Sigmoid colon (tissue), 6 donors: ENCODE measurements at regions not wholly inside any gene's neighbourhood (a gene's known extent, or its start where the extent isn't known, plus 50 kb on each side); places are given as distances from the start of the nearest gene placed in this dataset.
A peak's percentile ranks its signal among the peaks of the same experiment; 100 is the strongest.

Experiments
- DNase-seq: peaks from one replicate; pipeline ENCODE4 v3.0.0-alpha.2; 2019
- H3K27ac ChIP-seq, 4 donors: fragments of 200-600 bp; sonication (generic); one replicate each; pipeline ENCODE4 v1.5.1; 2016 to 2019; ENCODE audit warnings: mild to moderate bottlenecking in 1 of 4
- H3K27me3 ChIP-seq, 3 donors: fragments of 200-600 bp; sonication (generic); one replicate each; pipeline ENCODE4 v1.5.1; 2019; ENCODE audit warnings: mild to moderate bottlenecking in 1 of 3
- H3K36me3 ChIP-seq, 4 donors: fragments of 200-600 bp; sonication (generic); one replicate each; pipeline ENCODE4 v1.5.1; 2016 to 2019
- H3K4me1 ChIP-seq, 4 donors: fragments of 200-600 bp; sonication (generic); one replicate each; pipeline ENCODE4 v1.5.1; 2017 to 2019
- H3K4me3 ChIP-seq, 4 donors: fragments of 200-600 bp; sonication (generic); one replicate each; pipeline ENCODE4 v1.5.1; 2017 to 2019; ENCODE audit warnings: mild to moderate bottlenecking in 2 of 4, moderate library complexity in 1 of 4
- H3K9me3 ChIP-seq, 4 donors: fragments of 200-600 bp in 3 of 4; sonication (generic) in 3 of 4; one replicate each; pipeline versions ENCODE4 v1.5.1 to v1.6.1; 2013 to 2019
- CTCF ChIP-seq, 4 experiments: fragments of 450-650 bp in 3 of 4; fragments of 200-600 bp in 1 of 4; IDR thresholded peaks; one replicate each; pipeline ENCODE4 v1.5.1; 2016 to 2019; ENCODE audit warnings: antibody characterized with exemption in 4 of 4, mild to moderate bottlenecking in 3 of 4, moderate library complexity in 2 of 4
- EP300 ChIP-seq, 4 donors: sonication (generic); formaldehyde crosslinking; IDR thresholded peaks; one replicate each; pipeline ENCODE4 v1.6.1; 2017; ENCODE audit warnings: antibody characterized with exemption in 4 of 4
- POLR2A ChIP-seq, 2 donors: fragments of 450-650 bp; IDR thresholded peaks; one replicate each; pipeline ENCODE4 v1.6.1; 2016; ENCODE audit warnings: antibody characterized with exemption in 2 of 2, mild to moderate bottlenecking in 2 of 2, moderate library complexity in 2 of 2
- POLR2AphosphoS5 ChIP-seq, 4 donors: sonication (generic); formaldehyde crosslinking; IDR thresholded peaks; one replicate each; pipeline ENCODE4 v1.6.1; 2017; ENCODE audit warnings: antibody characterized with exemption in 4 of 4
- WGBS, 2 donors: extraction: QIAGEN DNeasy Blood & Tissue Kit; methylation state at CpG; one replicate each; pipeline ENCODE4 v1.1.7; 2013; 5-methylcytosine and 5-hydroxymethylcytosine counted together
- intact Hi-C: fragments of 100-400 bp; cut with DNase I; formaldehyde crosslinking; loops from one replicate; pipeline ENCODE4 v1.15.1; 2023
- donor health status: healthy with polysubstance abuse.
- donor health status: healthy.

- H3K27me3 ChIP-seq = no peaks in the 10 kb centered on the region
- intact Hi-C loops = no loop called here
- no peak overlapping the region for H3K4me3 ChIP-seq
- TF ChIP-seq POLR2AphosphoS5 (IDR thresholded peaks at IDR 0.05) = peak; percentile 36 to 80 (median 60)
- TF ChIP-seq CTCF (IDR thresholded peaks at IDR 0.05) = no peak
- no peak for TF ChIP-seq POLR2A (IDR thresholded peaks at IDR 0.05)
- WGBS, 2 donors = 74 to 76% methylated on average over 8 of the region's 8 CpGs
- H3K27ac ChIP-seq = peak overlapping the region in 2 of 4 donors; percentile 55 to 63
- DNase-seq = peak; percentile 95
- no peaks in the 10 kb centered on the region for H3K36me3 ChIP-seq
- H3K4me1 ChIP-seq = peaks cover 0 to 16% (median 2%) of the 10 kb centered on the region in 4 donors
- H3K9me3 ChIP-seq = no peaks in the 10 kb centered on the region
These were observed 219.9 kb downstream of the MN1 start for GRCh38 chr22:27581688-27582087.

GRCh38 chr22:27583856-27584255 lies 217.7 kb downstream of the MN1 start:
- no peaks in the 10 kb centered on the region for H3K27me3 ChIP-seq
- H3K36me3 ChIP-seq = no peaks in the 10 kb centered on the region
- H3K27ac ChIP-seq = peak overlapping the region in 2 of 4 donors; percentile 55 to 63
- H3K4me1 ChIP-seq = peaks cover 0 to 16% (median 2%) of the 10 kb centered on the region in 4 donors
- no peak for DNase-seq
- H3K9me3 ChIP-seq = no peaks in the 10 kb centered on the region
- intact Hi-C loops = no loop called here
- 16 to 63% methylated on average over 9 of the region's 9 CpGs for WGBS, 2 donors
- no peak overlapping the region for H3K4me3 ChIP-seq
- no peak for TF ChIP-seq POLR2A (IDR thresholded peaks at IDR 0.05)

DNA sequence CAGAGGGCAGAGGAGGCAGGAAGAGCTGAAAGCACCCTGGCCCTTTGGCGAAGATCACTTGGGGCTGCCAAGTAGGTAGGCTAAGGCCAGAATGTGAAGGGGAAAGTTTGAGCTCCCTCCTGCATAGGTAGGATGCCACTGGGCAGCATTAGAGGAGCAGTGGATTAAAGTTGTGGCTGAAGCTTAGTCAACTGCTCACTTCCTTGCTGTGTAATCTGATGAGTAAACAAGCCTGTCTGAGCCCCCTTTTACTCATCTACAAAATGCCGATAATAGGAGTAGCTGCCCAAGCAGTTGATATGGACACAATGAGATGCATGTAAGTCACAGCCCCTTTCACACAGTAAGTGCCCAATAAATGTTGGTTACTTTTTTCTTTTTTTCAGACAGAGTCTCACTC lies 216.4 kb downstream of the MN1 start:
- 61 to 92% methylated on average over 2 of the region's 2 CpGs for WGBS, 2 donors
- no peaks in the 10 kb centered on the region for H3K27me3 ChIP-seq
- intact Hi-C loops = no loop called here
- H3K9me3 ChIP-seq = no peaks in the 10 kb centered on the region
- DNase-seq = no peak
- H3K36me3 ChIP-seq = no peaks in the 10 kb centered on the region
- peaks cover 0 to 16% (median 2%) of the 10 kb centered on the region in 4 donors for H3K4me1 ChIP-seq
- H3K27ac ChIP-seq = no peak overlapping the region
- no peak for TF ChIP-seq CTCF (IDR thresholded peaks at IDR 0.05)
- TF ChIP-seq POLR2A (IDR thresholded peaks at IDR 0.05) = no peak
- TF ChIP-seq POLR2AphosphoS5 (IDR thresholded peaks at IDR 0.05) = no peak
- TF ChIP-seq EP300 (IDR thresholded peaks at IDR 0.05) = no peak
- no peak overlapping the region for H3K4me3 ChIP-seq

DNA sequence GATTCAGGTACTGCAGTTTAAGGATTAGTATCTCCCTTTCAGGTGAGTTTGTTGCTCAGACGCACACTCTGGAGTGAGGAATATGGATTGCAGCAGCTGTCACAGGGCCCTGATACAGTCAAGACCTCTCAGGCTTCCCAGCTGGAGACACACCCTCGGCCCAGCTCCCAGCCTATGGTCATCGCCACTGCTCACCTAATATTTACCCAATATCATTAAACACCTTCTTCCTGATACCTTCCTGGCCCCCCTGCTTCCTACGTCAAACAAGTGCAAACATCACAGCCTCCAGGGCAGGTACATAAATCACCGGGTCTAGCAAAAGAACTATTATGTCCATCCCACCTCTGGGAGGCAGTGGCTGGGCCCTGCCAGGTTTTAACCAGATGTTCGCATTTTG lies 213.3 kb downstream of the MN1 start:
- Histone ChIP-seq H3K4me3 (no peak overlapping the region), H3K4me1 (no peaks in the 10 kb centered on the region), H3K27me3 (no peaks in the 10 kb centered on the region), H3K27ac (no peak overlapping the region), H3K9me3 (no peaks in the 10 kb centered on the region), H3K36me3 (no peaks in the 10 kb centered on the region)
- TF ChIP-seq CTCF (IDR thresholded peaks at IDR 0.05) (no peak), EP300 (IDR thresholded peaks at IDR 0.05) (no peak), POLR2A (IDR thresholded peaks at IDR 0.05) (no peak), POLR2AphosphoS5 (IDR thresholded peaks at IDR 0.05) (no peak)
- DNase-seq = no peak
- intact Hi-C loops = no loop called here
- 48 to 76% methylated on average over 6 of the region's 6 CpGs for WGBS, 2 donors

GRCh38 chr22:27588915-27589314 lies 212.6 kb downstream of the MN1 start:
- 97 to 98% methylated on average over 2 of the region's 2 CpGs for WGBS, 2 donors
- no peaks in the 10 kb centered on the region for H3K27me3 ChIP-seq
- no peak overlapping the region for H3K4me3 ChIP-seq
- no peak for DNase-seq
- intact Hi-C loops = no loop called here
- no peaks in the 10 kb centered on the region for H3K9me3 ChIP-seq
- H3K27ac ChIP-seq = no peak overlapping the region
- TF ChIP-seq EP300 (IDR thresholded peaks at IDR 0.05) = no peak
- TF ChIP-seq POLR2A (IDR thresholded peaks at IDR 0.05) = no peak
- no peak for TF ChIP-seq POLR2AphosphoS5 (IDR thresholded peaks at IDR 0.05)
- no peak for TF ChIP-seq CTCF (IDR thresholded peaks at IDR 0.05)
- H3K36me3 ChIP-seq = no peaks in the 10 kb centered on the region
- no peaks in the 10 kb centered on the region for H3K4me1 ChIP-seq
